GM21381 (cell line): ENCODE measurements at regions not wholly inside any gene's neighbourhood (a gene's known extent, or its start where the extent isn't known, plus 50 kb on each side); places are given as distances from the start of the nearest gene placed in this dataset.

ENCODE experiments used
- ATAC-seq: cut with Tn5 transposase; IDR thresholded peaks from one replicate; pipeline ENCODE4 v1.9.1; 2021; ENCODE audit warnings: mild to moderate bottlenecking, moderate library complexity; ENCODE audit not compliant: unreplicated experiment

GRCh38 chr17:65477600-65477999 is 83.8 kb downstream of the AXIN2 start:
- no peak for ATAC-seq

GRCh38 chr17:65474660-65475059 is 86.8 kb downstream of the AXIN2 start:
- no peak for ATAC-seq

GRCh38 chr17:65473985-65474384 is 87.5 kb downstream of the AXIN2 start:
- ATAC-seq = no peak

- ATAC-seq = no peak
Measured at GRCh38 chr17:65473363-65473762, 88.1 kb downstream of the AXIN2 start.

- no peak for ATAC-seq
Measured at GRCh38 chr17:65472666-65473309, 88.7 kb downstream of the AXIN2 start.

- no peak for ATAC-seq
Measured at GRCh38 chr17:65470783-65471182, 90.7 kb downstream of the AXIN2 start.

GRCh38 chr17:65468321-65468720 is 93.1 kb downstream of the AXIN2 start:
- ATAC-seq = no peak

- ATAC-seq = no peak
Measured at GRCh38 chr17:65467156-65467555, 94.3 kb downstream of the AXIN2 start.

GRCh38 chr17:65466547-65466946 is 94.9 kb downstream of the AXIN2 start:
- no peak for ATAC-seq

GRCh38 chr17:65463242-65463641 is 98.2 kb downstream of the AXIN2 start:
- no peak for ATAC-seq

GRCh38 chr17:65459677-65460347 is 101.6 kb downstream of the AXIN2 start:
- no peak for ATAC-seq

GRCh38 chr17:65457635-65458257 is 103.7 kb downstream of the AXIN2 start:
- no peak for ATAC-seq

GRCh38 chr17:65457183-65457582 is 104.3 kb downstream of the AXIN2 start:
- no peak for ATAC-seq

GRCh38 chr17:65456368-65457151 is 104.9 kb downstream of the AXIN2 start:
- no peak for ATAC-seq

- ATAC-seq = no peak
Measured at GRCh38 chr17:65455972-65456343, 105.5 kb downstream of the AXIN2 start.

- no peak for ATAC-seq
Measured at GRCh38 chr17:65455154-65455971, 106.1 kb downstream of the AXIN2 start.

GRCh38 chr17:65453204-65453931 is 108.1 kb downstream of the AXIN2 start:
- no peak for ATAC-seq

GRCh38 chr17:65449495-65449894 is 112.0 kb downstream of the AXIN2 start:
- ATAC-seq = no peak

- no peak for ATAC-seq
Measured at GRCh38 chr17:65447823-65448222, 113.6 kb downstream of the AXIN2 start.
